ENCODE measurements at regions not wholly inside any gene's neighbourhood (a gene's known extent, or its start where the extent isn't known, plus 50 kb on each side); places are given as distances from the start of the nearest gene placed in this dataset.

- DNase-seq = no peak
- Histone ChIP-seq H3K27ac (no peak overlapping the region), H3K4me3 (no peak overlapping the region), H3K27me3 (ENCODE audit: insufficient read depth in 3 of 3, low read length in 2 of 3) (peaks cover 0 to 2% (median 0%) of the 10 kb centered on the region in 3 donors), H3K36me3 (ENCODE audit: insufficient read depth in 1 of 2, low read depth in 1 of 2) (no peaks in the 10 kb centered on the region), H3K9me3 (no peaks in the 10 kb centered on the region), H3K4me1 (peaks cover 14% of the 10 kb centered on the region)
- intact Hi-C loops (cut with DNase I) = loop anchor here (2.0 to 5.0 kb wide), 2 partner anchors 608 to 612 kb away; partner anchors contain the start of gene ENC1 (in 1 of the 2)
- 83 to 87% (median 85%) methylated on average over 11 of the region's 11 CpGs for WGBS, 3 donors
- peak in 1 of 4 donors; percentile 49 for ATAC-seq
- TF ChIP-seq, protein P1, sequence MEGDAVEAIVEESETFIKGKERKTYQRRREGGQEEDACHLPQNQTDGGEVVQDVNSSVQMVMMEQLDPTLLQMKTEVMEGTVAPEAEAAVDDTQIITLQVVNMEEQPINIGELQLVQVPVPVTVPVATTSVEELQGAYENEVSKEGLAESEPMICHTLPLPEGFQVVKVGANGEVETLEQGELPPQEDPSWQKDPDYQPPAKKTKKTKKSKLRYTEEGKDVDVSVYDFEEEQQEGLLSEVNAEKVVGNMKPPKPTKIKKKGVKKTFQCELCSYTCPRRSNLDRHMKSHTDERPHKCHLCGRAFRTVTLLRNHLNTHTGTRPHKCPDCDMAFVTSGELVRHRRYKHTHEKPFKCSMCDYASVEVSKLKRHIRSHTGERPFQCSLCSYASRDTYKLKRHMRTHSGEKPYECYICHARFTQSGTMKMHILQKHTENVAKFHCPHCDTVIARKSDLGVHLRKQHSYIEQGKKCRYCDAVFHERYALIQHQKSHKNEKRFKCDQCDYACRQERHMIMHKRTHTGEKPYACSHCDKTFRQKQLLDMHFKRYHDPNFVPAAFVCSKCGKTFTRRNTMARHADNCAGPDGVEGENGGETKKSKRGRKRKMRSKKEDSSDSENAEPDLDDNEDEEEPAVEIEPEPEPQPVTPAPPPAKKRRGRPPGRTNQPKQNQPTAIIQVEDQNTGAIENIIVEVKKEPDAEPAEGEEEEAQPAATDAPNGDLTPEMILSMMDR (IDR thresholded peaks at IDR 0.05) = no peak
Observed at GRCh38 chr5:74034733-74035132, 408.7 kb downstream of the ARHGEF28 start.

DNA sequence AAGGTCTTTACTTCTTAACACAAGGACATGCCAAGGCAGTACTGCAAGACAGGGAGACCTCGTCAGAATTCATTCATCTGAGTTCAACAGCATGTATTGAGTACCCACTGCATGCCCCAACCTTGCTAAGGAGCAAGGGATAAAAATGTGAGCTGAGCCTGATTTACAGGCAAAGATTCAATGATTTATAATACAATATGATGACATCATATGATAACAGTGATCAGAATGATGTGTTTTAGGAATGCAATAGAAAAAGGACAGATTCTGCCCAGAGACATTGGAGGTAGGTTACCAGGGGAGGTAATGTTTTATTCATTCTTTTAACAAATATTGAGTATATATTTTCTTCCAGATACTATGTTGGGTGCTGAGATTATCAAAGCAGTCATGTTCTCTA, 406.6 kb downstream of the ARHGEF28 start:
- intact Hi-C loops (cut with DNase I) = no loop called here
- Histone ChIP-seq H3K27me3 (ENCODE audit: insufficient read depth in 3 of 3, low read length in 2 of 3) (peaks cover 0 to 3% (median 0%) of the 10 kb centered on the region in 3 donors), H3K27ac (no peak overlapping the region), H3K4me3 (no peak overlapping the region), H3K4me1 (peaks cover 8% of the 10 kb centered on the region), H3K36me3 (ENCODE audit: insufficient read depth in 1 of 2, low read depth in 1 of 2) (no peaks in the 10 kb centered on the region), H3K9me3 (no peaks in the 10 kb centered on the region)
- WGBS, 3 donors = 73 to 86% (median 83%) methylated on average over 1 of the region's 1 CpG
- TF ChIP-seq, protein P1 (IDR thresholded peaks at IDR 0.05) = no peak
- DNase-seq (no peak), ATAC-seq (no peak)

DNA sequence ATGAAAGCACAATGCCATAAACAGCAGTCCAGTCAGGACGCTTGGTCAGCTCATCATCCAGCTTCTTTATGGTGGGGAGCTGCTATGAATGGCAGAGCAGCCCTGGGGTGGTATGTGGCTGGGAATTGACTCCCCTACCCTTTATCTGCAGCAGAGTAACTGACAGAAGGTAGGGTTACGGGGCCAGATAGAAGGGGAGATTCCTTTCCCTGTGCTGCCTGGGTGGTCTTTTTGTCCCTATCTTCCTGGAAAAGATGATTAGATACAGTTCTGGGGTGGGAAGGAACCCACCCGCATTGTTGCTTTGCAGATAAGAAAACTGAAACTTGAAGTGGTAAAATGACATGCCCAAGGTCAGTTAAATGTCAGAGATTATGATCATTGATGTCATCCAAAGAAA, 405.5 kb downstream of the ARHGEF28 start:
- Histone ChIP-seq H3K27me3 (ENCODE audit: insufficient read depth in 3 of 3, low read length in 2 of 3) (peaks cover 0 to 3% (median 0%) of the 10 kb centered on the region in 3 donors), H3K9me3 (no peaks in the 10 kb centered on the region), H3K27ac (no peak overlapping the region), H3K4me3 (no peak overlapping the region), H3K36me3 (ENCODE audit: insufficient read depth in 1 of 2, low read depth in 1 of 2) (no peaks in the 10 kb centered on the region), H3K4me1 (peaks cover 8% of the 10 kb centered on the region)
- ATAC-seq (no peak), DNase-seq (no peak)
- 90 to 94% (median 93%) methylated on average over 3 of the region's 3 CpGs for WGBS, 3 donors
- TF ChIP-seq, protein P1 (IDR thresholded peaks at IDR 0.05) = no peak
- intact Hi-C loops (cut with DNase I) = no loop called here

- Histone ChIP-seq H3K4me3 (no peak overlapping the region), H3K4me1 (peaks cover 6% of the 10 kb centered on the region), H3K27ac (no peak overlapping the region), H3K36me3 (ENCODE audit: insufficient read depth in 1 of 2, low read depth in 1 of 2) (no peaks in the 10 kb centered on the region), H3K27me3 (ENCODE audit: insufficient read depth in 3 of 3, low read length in 2 of 3) (peaks cover 0 to 3% (median 0%) of the 10 kb centered on the region in 3 donors), H3K9me3 (no peaks in the 10 kb centered on the region)
- intact Hi-C loops (cut with DNase I) = no loop called here
- TF ChIP-seq, protein P1 (IDR thresholded peaks at IDR 0.05) = no peak
- DNase-seq (no peak), ATAC-seq (no peak)
- WGBS, 3 donors = 93 to 99% (median 98%) methylated on average over 5 of the region's 5 CpGs
Observed at GRCh38 chr5:74030821-74031220, 404.8 kb downstream of the ARHGEF28 start.

GRCh38 chr5:74030371-74030770, 404.4 kb downstream of the ARHGEF28 start:
- no peak overlapping the region for H3K4me3 ChIP-seq
- TF ChIP-seq, protein P1 (IDR thresholded peaks at IDR 0.05) = no peak
- no peaks in the 10 kb centered on the region for H3K9me3 ChIP-seq
- peaks cover 3% of the 10 kb centered on the region for H3K4me1 ChIP-seq
- WGBS, 3 donors = 98 to 99% (median 98%) methylated on average over 4 of the region's 4 CpGs
- intact Hi-C loops (cut with DNase I) = no loop called here
- no peaks in the 10 kb centered on the region for H3K36me3 ChIP-seq (ENCODE audit: insufficient read depth in 1 of 2, low read depth in 1 of 2)
- peaks cover 0 to 3% (median 0%) of the 10 kb centered on the region in 3 donors for H3K27me3 ChIP-seq (ENCODE audit: insufficient read depth in 3 of 3, low read length in 2 of 3)
- ATAC-seq (no peak), DNase-seq (no peak)
- H3K27ac ChIP-seq = no peak overlapping the region
